Astrocyte (in vitro differentiated cells and primary cell): ENCODE measurements at regions not wholly inside any gene's neighbourhood (a gene's known extent, or its start where the extent isn't known, plus 50 kb on each side); places are given as distances from the start of the nearest gene placed in this dataset.

ENCODE experiments used
- DNase-seq: peaks from one replicate; pipeline ENCODE4 v3.0.0-alpha.2; 2010; ENCODE audit warnings: low read depth
- FAIRE-seq: peaks from 2 replicates; lab custom pipeline; 2011; peaks lifted over from hg19 to GRCh38; lab: Jason Lieb, UNC
- H2AFZ ChIP-seq: 2 replicates; pipeline ENCODE4 v1.6.0; 2012; ENCODE audit warnings: low read depth, low read length, inconsistent platforms
- H3K27ac ChIP-seq: 2 replicates; pipeline ENCODE4 v1.5.1; 2011; ENCODE audit warnings: low read depth, low read length, inconsistent platforms
- H3K27me3 ChIP-seq: 2 replicates; pipeline ENCODE4 v1.6.0; 2011; ENCODE audit warnings: low read length, inconsistent platforms; ENCODE audit not compliant: insufficient read depth
- H3K36me3 ChIP-seq: 2 replicates; pipeline ENCODE4 v1.5.1; 2011; ENCODE audit warnings: low read length, inconsistent platforms; ENCODE audit not compliant: insufficient read depth
- H3K4me1 ChIP-seq: 2 replicates; pipeline ENCODE4 v1.5.1; 2011; ENCODE audit warnings: low read length, inconsistent platforms; ENCODE audit not compliant: insufficient read depth
- H3K4me2 ChIP-seq: 2 replicates; pipeline ENCODE4 v1.6.0; 2012; ENCODE audit warnings: low read length, inconsistent platforms
- H3K4me3 ChIP-seq: 2 replicates; pipeline ENCODE4 v1.5.1; 2011; ENCODE audit warnings: low read depth, mild to moderate bottlenecking, low read length, inconsistent platforms; ENCODE audit not compliant: insufficient read depth
- H3K79me2 ChIP-seq: 2 replicates; pipeline ENCODE4 v1.6.0; 2012; ENCODE audit warnings: mild to moderate bottlenecking, low read length, inconsistent platforms; ENCODE audit not compliant: insufficient read depth
- H3K9ac ChIP-seq: 2 replicates; pipeline ENCODE4 v1.6.0; 2012; ENCODE audit warnings: mild to moderate bottlenecking, low read length, inconsistent platforms
- H3K9me3 ChIP-seq: 2 replicates; pipeline ENCODE4 v1.5.1; 2012; ENCODE audit warnings: low read depth, mild to moderate bottlenecking, low read length, inconsistent platforms; ENCODE audit not compliant: insufficient read depth
- H4K20me1 ChIP-seq: 2 replicates; pipeline ENCODE4 v1.6.0; 2012; ENCODE audit warnings: low read length, inconsistent platforms; ENCODE audit not compliant: insufficient read depth
- H3K27ac Mint-ChIP-seq: one replicate; pipeline ENCODE4 v1.8.0; 2021; ENCODE audit warnings: mild to moderate bottlenecking, mixed read lengths; ENCODE audit not compliant: unreplicated experiment
- H3K27me3 Mint-ChIP-seq: one replicate; pipeline ENCODE4 v1.8.0; 2021; ENCODE audit warnings: low read depth, mixed read lengths; ENCODE audit not compliant: unreplicated experiment
- H3K36me3 Mint-ChIP-seq: one replicate; pipeline ENCODE4 v1.8.0; 2021; ENCODE audit warnings: low read depth, mixed read lengths; ENCODE audit not compliant: unreplicated experiment
- H3K4me1 Mint-ChIP-seq: one replicate; pipeline ENCODE4 v1.8.0; 2021; ENCODE audit warnings: low read depth, mixed read lengths; ENCODE audit not compliant: unreplicated experiment
- H3K4me3 Mint-ChIP-seq: one replicate; pipeline ENCODE4 v1.8.0; 2021; ENCODE audit warnings: mild to moderate bottlenecking, moderate library complexity, mixed read lengths; ENCODE audit not compliant: unreplicated experiment
- H3K9me3 Mint-ChIP-seq: one replicate; pipeline ENCODE4 v1.8.0; 2021; ENCODE audit warnings: mild to moderate bottlenecking, mixed read lengths; ENCODE audit not compliant: unreplicated experiment
- CTCF ChIP-seq: IDR thresholded peaks from 2 replicates; pipeline ENCODE4 v1.5.1; 2011; ENCODE audit warnings: low read depth, mild to moderate bottlenecking, inconsistent platforms, low read length, moderate library complexity; ENCODE audit not compliant: insufficient read depth
- EZH2 ChIP-seq: IDR thresholded peaks from 2 replicates; pipeline ENCODE4 v1.6.1; 2012; ENCODE audit warnings: mild to moderate bottlenecking, low read length, inconsistent platforms; ENCODE audit not compliant: insufficient read depth

- no peaks in the 10 kb centered on the region for H3K4me1 ChIP-seq
- DNase-seq (peak; percentile 16), FAIRE-seq (no peak)
- H3K79me2 ChIP-seq, result no peaks in the 10 kb centered on the region
- no peaks in the 10 kb centered on the region for H3K27me3 ChIP-seq
- H3K4me3 ChIP-seq, result no peak overlapping the region
- no peak overlapping the region for H3K27ac ChIP-seq
- no peak overlapping the region for H3K4me2 ChIP-seq
- no peaks in the 10 kb centered on the region for H3K36me3 ChIP-seq
- no peak overlapping the region for H2AFZ ChIP-seq
- peaks cover 2% of the 10 kb centered on the region for H3K27me3 Mint-ChIP-seq
- H3K4me3 Mint-ChIP-seq, result no peak overlapping the region
- peak overlapping the region; percentile 3 for H3K27ac Mint-ChIP-seq
- H3K4me1 Mint-ChIP-seq, result peaks cover 5% of the 10 kb centered on the region
- H3K9me3 Mint-ChIP-seq, result no peaks in the 10 kb centered on the region
- H3K9me3 ChIP-seq, result no peaks in the 10 kb centered on the region
- no peaks in the 10 kb centered on the region for H4K20me1 ChIP-seq
- no peak overlapping the region for H3K9ac ChIP-seq
- no peak for TF ChIP-seq EZH2
- peak; percentile 61 for TF ChIP-seq CTCF
- H3K36me3 Mint-ChIP-seq, result no peaks in the 10 kb centered on the region
Measured at GRCh38 chr1:79259390-79260336, 253.1 kb upstream of the ADGRL4 start.

GRCh38 chr1:79255421-79255820, 248.9 kb upstream of the ADGRL4 start:
- no peak overlapping the region for H3K4me3 Mint-ChIP-seq
- no peak for FAIRE-seq

More at GRCh38 chr1:79255421-79255820, 248.9 kb upstream of the ADGRL4 start:
- Mint-ChIP-seq H3K4me1 (no peaks in the 10 kb centered on the region), H3K9me3 (no peaks in the 10 kb centered on the region), H3K27ac (no peak overlapping the region), H3K36me3 (no peaks in the 10 kb centered on the region), H3K27me3 (no peaks in the 10 kb centered on the region)
- Histone ChIP-seq H3K27me3 (no peaks in the 10 kb centered on the region), H4K20me1 (no peaks in the 10 kb centered on the region), H3K36me3 (no peaks in the 10 kb centered on the region), H2AFZ (no peak overlapping the region), H3K27ac (no peak overlapping the region), H3K4me2 (no peak overlapping the region), H3K4me1 (no peaks in the 10 kb centered on the region), H3K9me3 (no peaks in the 10 kb centered on the region), H3K4me3 (no peak overlapping the region), H3K9ac (no peak overlapping the region), H3K79me2 (no peaks in the 10 kb centered on the region)
- no peak for TF ChIP-seq CTCF
- TF ChIP-seq EZH2, result no peak
- DNase-seq, result no peak
